CD4-positive, CD25-positive, alpha-beta regulatory T cell (primary cell): ENCODE measurements at regions not wholly inside any gene's neighbourhood (a gene's known extent, or its start where the extent isn't known, plus 50 kb on each side); places are given as distances from the start of the nearest gene placed in this dataset.
A peak's percentile ranks its signal among the peaks of the same experiment; 100 is the strongest.

Experiments
- ATAC-seq, 2 donors: fragments of 150-1000 bp; cut with Tn5 transposase; one replicate each; pipeline ENCODE4 v1.10.0; 2021; ENCODE audit warnings: low read depth in 2 of 2, moderate number of reproducible peaks in 2 of 2, moderate library complexity in 1 of 2
- DNase-seq, 3 donors: peaks; one replicate each; pipeline versions ENCODE4 v3.0.0 to v3.0.0-alpha.2; 2012 to 2022; ENCODE audit warnings: mixed read lengths in 1 of 3
- H3K27ac ChIP-seq: one replicate; pipeline ENCODE4 v1.7.0; 2013; ENCODE audit warnings: mild to moderate bottlenecking, low read length; ENCODE audit not compliant: insufficient read depth, poor library complexity, severe bottlenecking
- H3K27me3 ChIP-seq: one replicate; pipeline ENCODE4 v1.7.0; 2013; ENCODE audit warnings: low read length; ENCODE audit not compliant: control insufficient read depth, insufficient read depth
- H3K36me3 ChIP-seq: one replicate; pipeline ENCODE4 v1.7.0; 2013; ENCODE audit warnings: mild to moderate bottlenecking, low read length, moderate library complexity; ENCODE audit not compliant: control insufficient read depth, insufficient read depth
- H3K4me1 ChIP-seq: 2 replicates; pipeline ENCODE4 v1.7.0; 2013; ENCODE audit warnings: mild to moderate bottlenecking, low read length; ENCODE audit not compliant: insufficient read depth, control insufficient read depth, poor library complexity, severe bottlenecking
- H3K4me3 ChIP-seq: one replicate; pipeline ENCODE4 v1.7.0; 2013; ENCODE audit warnings: low read depth, mild to moderate bottlenecking, low read length, moderate library complexity
- H3K9me3 ChIP-seq, 2 experiments: 1 replicate in 1 of 2; 2 replicates in 1 of 2; pipeline ENCODE4 v1.7.0; 2013; ENCODE audit warnings: low read length in 2 of 2, mild to moderate bottlenecking in 1 of 2, moderate library complexity in 1 of 2; ENCODE audit not compliant: control insufficient read depth in 2 of 2
- H3K27ac Mint-ChIP-seq, 3 donors: one replicate each; pipeline ENCODE4 v1.8.0; 2020 to 2022; ENCODE audit warnings: mild to moderate bottlenecking in 3 of 3, mixed read lengths in 3 of 3, moderate library complexity in 2 of 3
- H3K27me3 Mint-ChIP-seq: one replicate; pipeline ENCODE4 v1.8.0; 2022; ENCODE audit warnings: mild to moderate bottlenecking, mixed read lengths
- H3K36me3 Mint-ChIP-seq: one replicate; pipeline ENCODE4 v1.8.0; 2020; ENCODE audit warnings: mixed read lengths
- H3K4me1 Mint-ChIP-seq, 4 donors: one replicate each; pipeline ENCODE4 v1.8.0; 2020 to 2022; ENCODE audit warnings: mixed read lengths in 4 of 4, mild to moderate bottlenecking in 1 of 4
- H3K4me3 Mint-ChIP-seq, 4 donors: one replicate each; pipeline ENCODE4 v1.8.0; 2020 to 2022; ENCODE audit warnings: mild to moderate bottlenecking in 4 of 4, mixed read lengths in 4 of 4, moderate library complexity in 3 of 4
- H3K9me3 Mint-ChIP-seq, 7 donors: one replicate each; pipeline ENCODE4 v1.8.0; 2020 to 2022; ENCODE audit warnings: mixed read lengths in 7 of 7, mild to moderate bottlenecking in 3 of 7, moderate library complexity in 2 of 7

DNA sequence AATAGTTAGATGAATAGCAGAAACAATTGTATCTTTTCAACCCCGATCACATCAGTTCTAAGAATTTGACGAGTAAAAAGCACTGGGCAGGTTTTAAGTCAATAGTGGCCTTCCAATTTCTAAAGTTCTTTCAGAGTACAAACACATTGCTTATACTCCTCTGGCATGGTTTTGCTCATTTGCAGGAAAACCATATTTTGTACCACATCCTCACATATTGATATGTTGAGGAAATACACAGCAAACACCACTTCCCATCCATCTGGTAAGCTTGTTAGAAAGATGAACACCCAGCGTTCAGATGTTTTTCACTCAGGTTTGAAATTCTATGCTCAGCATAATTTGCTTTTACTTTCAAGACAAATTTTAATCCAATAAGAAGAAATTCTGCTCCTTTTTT is 344.6 kb upstream of the ACVR2A start:
- no peaks in the 10 kb centered on the region for H3K9me3 Mint-ChIP-seq
- H3K36me3 Mint-ChIP-seq: no peaks in the 10 kb centered on the region
- Histone ChIP-seq H3K4me3 (peak overlapping the region; percentile 63), H3K27me3 (no peaks in the 10 kb centered on the region), H3K9me3 (no peaks in the 10 kb centered on the region), H3K4me1 (peaks cover 16% of the 10 kb centered on the region), H3K27ac (peak overlapping the region; percentile 9), H3K36me3 (no peaks in the 10 kb centered on the region)
- ATAC-seq: peak in 1 of 2 donors; percentile 25
- DNase-seq: peak in 2 of 3 donors; percentile 19 to 20
- H3K27ac Mint-ChIP-seq: peak overlapping the region; percentile 15 to 84 (median 78)
- H3K4me1 Mint-ChIP-seq: peaks cover 16 to 31% (median 23%) of the 10 kb centered on the region in 4 donors
- peaks cover 4% of the 10 kb centered on the region for H3K27me3 Mint-ChIP-seq
- H3K4me3 Mint-ChIP-seq: peak overlapping the region in 3 of 4 donors; percentile 4 to 52 (median 11)

DNA sequence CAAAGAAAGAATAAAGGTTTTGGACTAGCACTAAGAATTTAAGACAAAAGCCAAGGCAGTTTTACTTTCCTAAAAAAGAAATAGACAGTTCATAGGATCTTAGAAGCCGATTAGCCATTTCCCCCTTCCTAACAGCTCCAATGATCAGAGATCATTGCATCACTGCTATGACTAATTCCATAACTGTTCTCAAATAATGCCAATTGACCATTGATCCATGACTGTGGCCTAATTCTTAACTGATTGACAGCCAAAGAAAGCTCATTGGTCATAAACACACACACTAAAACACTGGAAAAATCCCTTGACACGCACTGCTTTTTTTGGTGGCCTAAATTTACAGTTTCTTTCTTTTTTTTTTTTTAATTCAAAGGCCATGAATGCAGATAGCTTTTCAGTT is 345.0 kb upstream of the ACVR2A start:
- peak overlapping the region; percentile 15 to 84 (median 78) for H3K27ac Mint-ChIP-seq
- H3K4me3 Mint-ChIP-seq: peak overlapping the region in 3 of 4 donors; percentile 31 to 52 (median 44)
- no peaks in the 10 kb centered on the region for H3K36me3 Mint-ChIP-seq
- no peaks in the 10 kb centered on the region for H3K27me3 ChIP-seq
- H3K4me3 ChIP-seq: peak overlapping the region; percentile 63
- H3K36me3 ChIP-seq: no peaks in the 10 kb centered on the region
- peaks cover 0 to 1% (median 0%) of the 10 kb centered on the region in 7 donors for H3K9me3 Mint-ChIP-seq
- ATAC-seq: no peak
- H3K9me3 ChIP-seq: no peaks in the 10 kb centered on the region
- H3K27ac ChIP-seq: peak overlapping the region; percentile 9
- no peak for DNase-seq
- H3K27me3 Mint-ChIP-seq: peaks cover 4% of the 10 kb centered on the region
- peaks cover 16% of the 10 kb centered on the region for H3K4me1 ChIP-seq
- peaks cover 16 to 31% (median 23%) of the 10 kb centered on the region in 4 donors for H3K4me1 Mint-ChIP-seq

DNA sequence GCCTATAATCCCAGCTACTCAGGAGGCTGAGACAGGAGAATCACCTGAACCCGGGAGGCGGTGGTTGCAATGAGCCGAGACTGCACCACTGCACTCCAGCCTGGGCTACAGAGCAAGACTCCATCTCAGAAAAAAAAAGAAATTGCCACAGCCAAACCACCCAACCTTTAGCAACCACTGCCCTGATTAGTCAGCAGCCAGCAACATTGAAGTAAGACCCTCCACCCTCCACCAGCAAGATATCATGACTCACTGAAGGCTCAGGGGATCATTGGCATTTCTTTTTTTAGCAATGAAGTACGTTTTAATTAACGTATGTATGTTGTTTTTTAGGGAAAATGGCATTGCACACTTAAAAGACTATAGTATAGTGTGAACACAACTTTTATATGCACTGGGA is 349.1 kb upstream of the ACVR2A start:
- no peak for ATAC-seq
- no peak overlapping the region for H3K4me3 Mint-ChIP-seq

DNA sequence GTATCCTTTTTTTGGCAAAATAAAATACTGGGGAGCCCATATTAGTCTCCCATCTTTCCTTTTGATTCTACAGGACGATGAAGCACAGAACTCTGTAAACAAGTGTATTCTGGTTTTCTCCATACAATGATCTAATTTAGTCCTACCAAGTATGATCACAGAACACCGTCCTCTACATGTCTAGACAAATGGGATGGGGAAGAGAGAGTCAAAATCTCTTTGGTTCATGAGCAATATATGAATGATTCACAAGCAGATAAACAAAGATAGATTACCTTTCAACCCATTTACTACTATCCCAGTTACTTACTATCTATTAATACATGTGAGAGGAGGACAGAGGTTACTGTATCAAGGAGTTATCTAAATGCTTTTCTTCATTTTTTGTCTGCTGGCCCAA is 352.4 kb upstream of the ACVR2A start:
- Histone ChIP-seq H3K9me3 (no peaks in the 10 kb centered on the region), H3K27me3 (no peaks in the 10 kb centered on the region), H3K36me3 (no peaks in the 10 kb centered on the region), H3K4me1 (peaks cover 3% of the 10 kb centered on the region), H3K4me3 (no peak overlapping the region), H3K27ac (no peak overlapping the region)
- Mint-ChIP-seq H3K27me3 (peaks cover 4% of the 10 kb centered on the region), H3K4me1 (peaks cover 5 to 27% (median 16%) of the 10 kb centered on the region in 4 donors), H3K36me3 (no peaks in the 10 kb centered on the region), H3K4me3 (no peak overlapping the region), H3K27ac (no peak overlapping the region), H3K9me3 (peaks cover 0 to 3% (median 0%) of the 10 kb centered on the region in 7 donors)
- ATAC-seq (no peak), DNase-seq (no peak)

More for the DNA sequence above, 349.1 kb upstream of the ACVR2A start:
- Histone ChIP-seq H3K27ac (no peak overlapping the region), H3K4me1 (peaks cover 16% of the 10 kb centered on the region), H3K27me3 (no peaks in the 10 kb centered on the region), H3K9me3 (no peaks in the 10 kb centered on the region), H3K4me3 (no peak overlapping the region), H3K36me3 (no peaks in the 10 kb centered on the region)
- H3K27me3 Mint-ChIP-seq: peaks cover 4% of the 10 kb centered on the region
- DNase-seq: no peak
- H3K4me1 Mint-ChIP-seq: peaks cover 16 to 29% (median 20%) of the 10 kb centered on the region in 4 donors
- H3K36me3 Mint-ChIP-seq: no peaks in the 10 kb centered on the region
- H3K9me3 Mint-ChIP-seq: peaks cover 0 to 3% (median 0%) of the 10 kb centered on the region in 7 donors
- H3K27ac Mint-ChIP-seq: no peak overlapping the region

DNA sequence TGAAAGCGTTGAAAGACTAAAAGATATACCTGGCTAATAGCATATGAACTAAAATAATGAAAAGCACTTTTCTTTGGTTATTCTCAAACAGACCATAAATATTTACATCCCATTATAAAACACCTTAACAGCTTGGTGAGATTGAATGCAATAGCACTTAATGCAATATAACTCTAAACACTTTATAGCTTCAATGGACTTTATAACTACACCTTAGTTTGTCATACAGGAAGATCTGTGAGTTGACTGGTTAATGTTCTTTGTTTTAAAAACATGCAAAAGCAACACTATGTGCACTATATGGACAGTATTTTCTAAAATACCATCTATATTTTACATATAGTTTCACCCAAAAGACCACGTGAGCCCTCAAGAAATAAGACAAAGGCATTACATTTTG is 353.3 kb upstream of the ACVR2A start:
- Histone ChIP-seq H3K27ac (no peak overlapping the region), H3K4me3 (no peak overlapping the region), H3K36me3 (no peaks in the 10 kb centered on the region), H3K27me3 (no peaks in the 10 kb centered on the region), H3K4me1 (peaks cover 3% of the 10 kb centered on the region), H3K9me3 (no peaks in the 10 kb centered on the region)
- ATAC-seq (no peak), DNase-seq (no peak)
- Mint-ChIP-seq H3K27ac (no peak overlapping the region), H3K36me3 (no peaks in the 10 kb centered on the region), H3K4me3 (peak overlapping the region in 1 of 4 donors; percentile 74), H3K27me3 (no peaks in the 10 kb centered on the region), H3K9me3 (peaks cover 0 to 3% (median 1%) of the 10 kb centered on the region in 7 donors), H3K4me1 (peaks cover 5 to 27% (median 16%) of the 10 kb centered on the region in 4 donors)

DNA sequence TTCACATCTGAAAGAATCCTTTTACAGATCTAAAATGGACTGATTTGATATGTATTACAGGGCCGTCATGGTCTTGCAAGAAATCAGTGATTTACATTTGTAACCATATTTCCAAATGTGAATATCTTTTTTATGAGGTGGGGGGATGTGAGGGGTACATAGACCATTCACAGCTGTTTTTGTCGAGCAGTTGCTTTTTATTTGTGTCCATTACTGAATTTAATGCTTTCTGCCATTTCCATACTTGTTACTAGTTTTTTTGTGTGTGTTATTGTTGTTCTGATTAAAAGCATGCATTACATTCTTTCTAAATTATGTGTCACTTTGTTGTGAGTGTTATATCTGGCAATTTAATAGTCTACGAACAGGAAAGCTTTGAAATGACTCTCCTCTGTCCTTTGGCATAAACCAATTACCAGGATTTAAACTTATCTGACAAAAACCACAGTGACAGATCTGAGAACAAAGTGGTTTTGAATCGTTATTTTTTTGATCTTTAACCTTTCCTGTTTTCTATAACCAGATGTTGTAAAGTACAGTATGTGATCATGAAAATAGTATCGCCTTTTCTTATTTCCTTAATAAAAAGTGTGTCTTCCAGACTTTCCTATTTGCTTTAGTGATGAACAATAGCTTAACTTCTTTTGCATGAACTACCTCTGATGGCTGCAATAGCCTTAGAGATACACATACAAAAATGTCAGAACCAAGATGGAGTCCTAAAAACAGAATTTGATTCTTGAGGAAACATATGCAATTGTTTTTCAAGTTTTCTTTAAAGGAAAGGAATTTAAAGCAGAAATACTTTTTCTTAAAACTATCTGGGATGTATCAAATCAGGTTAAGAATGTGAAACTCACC is 354.2 kb upstream of the ACVR2A start:
- no peaks in the 10 kb centered on the region for H3K27me3 ChIP-seq
- no peaks in the 10 kb centered on the region for H3K36me3 ChIP-seq
- H3K4me3 ChIP-seq: peak overlapping the region; percentile 63
- H3K36me3 Mint-ChIP-seq: no peaks in the 10 kb centered on the region
- peak overlapping the region in 2 of 4 donors; percentile 28 to 47 for H3K4me3 Mint-ChIP-seq
- H3K27me3 Mint-ChIP-seq: no peaks in the 10 kb centered on the region
- peak overlapping the region; percentile 0 to 72 (median 33) for H3K27ac Mint-ChIP-seq
- H3K9me3 Mint-ChIP-seq: peaks cover 0 to 3% (median 1%) of the 10 kb centered on the region in 7 donors
- peaks cover 3% of the 10 kb centered on the region for H3K4me1 ChIP-seq
- ATAC-seq (no peak), DNase-seq (peak in 2 of 3 donors; percentile 6 to 13)
- H3K27ac ChIP-seq: no peak overlapping the region
- no peaks in the 10 kb centered on the region for H3K9me3 ChIP-seq
- H3K4me1 Mint-ChIP-seq: peaks cover 5 to 27% (median 16%) of the 10 kb centered on the region in 4 donors

DNA sequence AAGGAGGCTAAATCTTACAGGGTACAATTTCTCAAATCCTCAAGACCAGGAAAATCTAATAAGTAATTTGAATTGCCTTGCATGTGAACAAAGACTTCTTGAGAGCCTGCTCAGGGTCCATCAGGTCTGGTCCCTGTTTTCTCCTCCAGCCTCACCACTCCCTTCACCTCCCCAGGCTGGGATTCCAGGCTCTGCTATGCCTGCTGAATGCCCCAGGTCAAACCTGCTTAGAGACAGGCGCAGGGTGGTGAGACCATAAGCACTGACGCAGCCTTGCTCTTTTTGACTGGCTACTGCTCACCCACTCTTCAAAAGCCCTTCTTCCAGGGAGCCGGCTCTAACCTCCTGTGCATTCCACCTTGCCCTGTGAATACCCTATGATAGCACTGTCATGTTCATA is 356.4 kb upstream of the ACVR2A start:
- Mint-ChIP-seq H3K36me3 (no peaks in the 10 kb centered on the region), H3K4me3 (no peak overlapping the region), H3K4me1 (peaks cover 5 to 23% (median 16%) of the 10 kb centered on the region in 4 donors), H3K27me3 (no peaks in the 10 kb centered on the region), H3K9me3 (peaks cover 0 to 3% (median 0%) of the 10 kb centered on the region in 7 donors), H3K27ac (no peak overlapping the region)
- H3K27me3 ChIP-seq: no peaks in the 10 kb centered on the region
- no peaks in the 10 kb centered on the region for H3K36me3 ChIP-seq
- no peak overlapping the region for H3K4me3 ChIP-seq
- no peaks in the 10 kb centered on the region for H3K9me3 ChIP-seq
- H3K27ac ChIP-seq: no peak overlapping the region
- peaks cover 3% of the 10 kb centered on the region for H3K4me1 ChIP-seq
- ATAC-seq: no peak
- no peak for DNase-seq

DNA sequence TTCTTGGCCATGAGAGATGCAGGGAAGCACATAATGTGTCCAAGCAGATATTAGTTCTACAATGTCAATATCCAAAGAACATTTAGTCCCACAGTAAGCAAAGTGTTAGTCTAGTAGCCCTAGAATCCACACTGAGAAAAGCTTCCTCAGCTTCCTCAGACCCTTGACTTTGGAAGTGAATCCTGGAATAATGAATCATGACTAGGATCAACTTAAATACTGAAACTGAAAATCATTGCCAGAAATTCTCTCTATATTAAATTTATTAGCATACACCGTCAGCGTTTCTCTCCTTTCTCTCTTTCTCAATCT is 356.9 kb upstream of the ACVR2A start:
- no peak overlapping the region for H3K4me3 ChIP-seq
- Mint-ChIP-seq H3K9me3 (peaks cover 0 to 3% (median 0%) of the 10 kb centered on the region in 7 donors), H3K36me3 (no peaks in the 10 kb centered on the region), H3K4me3 (no peak overlapping the region), H3K27me3 (no peaks in the 10 kb centered on the region), H3K4me1 (peaks cover 5 to 21% (median 16%) of the 10 kb centered on the region in 4 donors), H3K27ac (no peak overlapping the region)
- H3K4me1 ChIP-seq: peaks cover 3% of the 10 kb centered on the region
- H3K9me3 ChIP-seq: no peaks in the 10 kb centered on the region
- H3K27me3 ChIP-seq: no peaks in the 10 kb centered on the region
- H3K36me3 ChIP-seq: no peaks in the 10 kb centered on the region
- DNase-seq (no peak), ATAC-seq (no peak)
- no peak overlapping the region for H3K27ac ChIP-seq
